Heart right ventricle (tissue), 16 donors: ENCODE measurements at regions not wholly inside any gene's neighbourhood (a gene's known extent, or its start where the extent isn't known, plus 50 kb on each side); places are given as distances from the start of the nearest gene placed in this dataset.
"Not testable (repeated sequence)": the region's sequence is repeated elsewhere in the genome, so short reads cannot be mapped to it uniquely, and the experiment has no call there.

ENCODE experiments used
- ATAC-seq, 8 donors: fragments of 200-7000 bp; cut with Tn5 transposase; one replicate each; pipeline ENCODE4 v1.9.1; 2020; ENCODE audit warnings: mild to moderate bottlenecking in 8 of 8, moderate library complexity in 8 of 8, moderate number of reproducible peaks in 1 of 8
- DNase-seq, 2 donors: peaks; one replicate each; pipeline ENCODE4 v3.0.0-alpha.2; 2020
- H3K27ac ChIP-seq, 10 donors: fragments of 200-600 bp; sonication (generic) in 2 of 10; one replicate each; pipeline versions ENCODE4 v1.5.0 to v1.8.0; 2020 to 2022; ENCODE audit warnings: mild to moderate bottlenecking in 3 of 10
- H3K27me3 ChIP-seq, 7 donors: fragments of 200-600 bp; one replicate each; pipeline ENCODE4 v1.8.0; 2021 to 2022; ENCODE audit warnings: mild to moderate bottlenecking in 2 of 7
- H3K36me3 ChIP-seq, 9 donors: fragments of 200-600 bp; sonication (generic) in 1 of 9; one replicate each; pipeline versions ENCODE4 v1.5.0 to v1.8.0; 2020 to 2022; ENCODE audit warnings: mild to moderate bottlenecking in 2 of 9
- H3K4me1 ChIP-seq, 9 donors: fragments of 200-600 bp; sonication (generic) in 1 of 9; one replicate each; pipeline versions ENCODE4 v1.5.0 to v1.8.0; 2020 to 2022; ENCODE audit warnings: mild to moderate bottlenecking in 4 of 9
- H3K4me3 ChIP-seq, 10 donors: fragments of 200-600 bp; sonication (generic) in 2 of 10; one replicate each; pipeline versions ENCODE4 v1.5.0 to v1.8.0; 2020 to 2022; ENCODE audit warnings: mild to moderate bottlenecking in 7 of 10, moderate library complexity in 2 of 10
- H3K9me3 ChIP-seq, 11 donors: fragments of 200-600 bp in 10 of 11; sonication (generic) in 2 of 11; one replicate each; pipeline versions ENCODE4 v1.5.0 to v1.8.0; 2013 to 2022; ENCODE audit warnings: mild to moderate bottlenecking in 2 of 11, control low read depth in 1 of 11, moderate library complexity in 1 of 11
- CTCF ChIP-seq, 9 donors: fragments of 200-600 bp; sonication (generic) in 2 of 9; IDR thresholded peaks; one replicate each; pipeline versions ENCODE4 v1.5.0 to v1.8.0; 2021 to 2022; ENCODE audit warnings: antibody characterized with exemption in 9 of 9, mild to moderate bottlenecking in 5 of 9, moderate library complexity in 1 of 9
- WGBS, 2 donors: extraction: QIAGEN DNeasy Blood & Tissue Kit; methylation state at CpG; one replicate each; pipeline ENCODE4 v1.1.7; 2013; ENCODE audit warnings: inconsistent platforms in 1 of 2; 5-methylcytosine and 5-hydroxymethylcytosine counted together
- intact Hi-C, 10 donors: fragments of 100-400 bp; cut with DNase I; formaldehyde crosslinking; loops; one replicate each; pipeline versions ENCODE4 v1.11.1 to v1.14.2; 2022
- donor health status: Arrhythmogenic right ventricular cardiomyopathy.
- donor health status: ischemic (EF 13 %, LVEDD 7.1; RV severe dilation, severe dysfunction).
- donor health status: healthy with polysubstance abuse.
- donor health status: DM: no; HTN: yes; CAD: no.
- donor health status: DM: no; HTN: no; CAD: no.
- donor health status: ischemic (EF 25% LVEDD 6.9; RV normal size, moderate dysfunction).
- donor health status: ischemic (EF 25% LVEDD 5.7; RV mildly dilated, moderate dysfunction).
- donor health status: healthy.
- donor health status: DM: yes; HTN: yes; CAD: no.
- donor health status: Ischemic cardiomyopathy.
- donor health status: ischemic (EF 35%, LVEDD 5.7; RV mildly dilated, moderate dysfunction).
- donor health status: nonischemic (EF 11% LVEDD 7.7; RV severe dilation, severe dysfunction).
- donor health status: DM: yes; HTN: yes; CAD: no.
- donor health status: PGD.
- donor health status: ischemic (EF 29% LVEDD 5.4; RV normal size, mild dysfunction).
- donor health status: nonischemic (EF 23%, LVEDD 6.1; RV moderate dilation, normal function).

GRCh38 chr3:125767641-125768040, 172.3 kb upstream of the OSBPL11 start:
- H3K4me1 ChIP-seq: peaks cover 0 to 6% (median 0%) of the 10 kb centered on the region in 9 donors
- DNase-seq (no peak), ATAC-seq (no peak)
- no peaks in the 10 kb centered on the region for H3K36me3 ChIP-seq
- no peaks in the 10 kb centered on the region for H3K9me3 ChIP-seq
- no peak overlapping the region for H3K4me3 ChIP-seq
- WGBS, 2 donors: 88 to 93% methylated on average over 14 of the region's 14 CpGs
- peaks cover 0 to 15% (median 8%) of the 10 kb centered on the region in 7 donors for H3K27me3 ChIP-seq
- H3K27ac ChIP-seq: no peak overlapping the region
- no peak for TF ChIP-seq CTCF (IDR thresholded peaks at IDR 0.05)
- intact Hi-C loops: loop anchor here in 2 of 10 donors (10.0 kb wide), 2 partner anchors 147 to 167 kb away; no protein-coding TSS in a partner anchor

- 51 to 63% methylated on average over 7 of the region's 7 CpGs for WGBS, 2 donors
- not testable (repeated sequence) for H3K27ac ChIP-seq, H3K4me3 ChIP-seq, H3K36me3 ChIP-seq, H3K4me1 ChIP-seq, DNase-seq, H3K9me3 ChIP-seq, ATAC-seq
- intact Hi-C loops: loop anchor here in 2 of 10 donors (10.0 kb wide), 2 partner anchors 146 to 166 kb away; no protein-coding TSS in a partner anchor
- H3K27me3 ChIP-seq: peaks cover 0 to 15% (median 5%) of the 10 kb centered on the region in 7 donors
Observed at GRCh38 chr3:125768821-125769220, 173.5 kb upstream of the OSBPL11 start.

- H3K4me1 ChIP-seq, H3K27ac ChIP-seq, H3K4me3 ChIP-seq, H3K36me3 ChIP-seq, ATAC-seq, H3K27me3 ChIP-seq, H3K9me3 ChIP-seq, intact Hi-C loops, DNase-seq: not testable (repeated sequence)
- WGBS, 2 donors: 66 to 81% methylated on average over 12 to 13 of the region's 13 CpGs
Observed at GRCh38 chr3:125771506-125771905, 176.2 kb upstream of the OSBPL11 start.

DNA sequence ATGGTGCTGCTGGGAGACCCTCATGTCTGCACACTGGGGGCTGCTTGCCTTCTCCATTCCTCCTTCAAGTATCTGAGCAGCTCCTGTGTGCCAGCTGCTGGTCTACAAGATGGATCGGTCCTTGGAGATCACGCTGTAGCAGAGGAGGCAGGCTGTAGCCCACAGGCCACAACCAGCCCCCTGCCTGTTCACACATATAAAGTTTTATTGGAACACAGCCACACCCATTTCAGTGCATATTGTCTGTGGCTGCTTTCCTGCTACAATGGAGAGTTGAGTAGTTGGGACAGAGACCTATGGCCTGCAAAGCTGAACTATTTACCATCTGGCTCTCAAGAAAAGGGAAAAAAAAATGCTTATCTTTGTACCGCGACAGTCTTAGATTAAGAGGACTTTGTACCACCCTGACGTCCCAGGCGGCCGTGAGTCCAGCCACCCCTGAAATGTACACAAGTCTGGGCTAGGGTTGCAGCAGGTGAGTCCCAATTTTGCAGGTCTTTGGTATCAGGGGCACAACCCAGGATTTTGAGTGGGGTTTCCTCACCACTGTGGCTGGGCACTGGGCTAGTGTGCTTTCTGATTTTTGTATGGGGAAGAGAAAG, 179.2 kb upstream of the OSBPL11 start:
- DNase-seq, H3K4me3 ChIP-seq, intact Hi-C loops, H3K9me3 ChIP-seq, H3K27me3 ChIP-seq, H3K36me3 ChIP-seq, ATAC-seq, H3K27ac ChIP-seq, H3K4me1 ChIP-seq: not testable (repeated sequence)
- 52 to 70% methylated on average over 5 to 7 of the region's 7 CpGs for WGBS, 2 donors

- H3K4me3 ChIP-seq, intact Hi-C loops, H3K36me3 ChIP-seq, H3K27ac ChIP-seq, H3K27me3 ChIP-seq, H3K4me1 ChIP-seq, ATAC-seq, DNase-seq, H3K9me3 ChIP-seq: not testable (repeated sequence)
- 50 to 83% methylated on average over 2 to 3 of the region's 3 CpGs for WGBS, 2 donors
Observed at GRCh38 chr3:125775106-125775505, 179.8 kb upstream of the OSBPL11 start.

- intact Hi-C loops, H3K27ac ChIP-seq, H3K4me3 ChIP-seq, DNase-seq, H3K4me1 ChIP-seq, H3K27me3 ChIP-seq, H3K9me3 ChIP-seq, ATAC-seq, H3K36me3 ChIP-seq: not testable (repeated sequence)
- WGBS, 2 donors: 73 to 83% methylated on average over 6 of the region's 7 CpGs
Observed at GRCh38 chr3:125775606-125776294, 180.5 kb upstream of the OSBPL11 start.

GRCh38 chr3:125779276-125779675, 184.0 kb upstream of the OSBPL11 start:
- H3K4me1 ChIP-seq, H3K4me3 ChIP-seq, H3K36me3 ChIP-seq, ATAC-seq, H3K27ac ChIP-seq, intact Hi-C loops, H3K9me3 ChIP-seq, H3K27me3 ChIP-seq, DNase-seq: not testable (repeated sequence)
- 50 to 67% methylated on average over 1 of the region's 1 CpG for WGBS, 2 donors

DNA sequence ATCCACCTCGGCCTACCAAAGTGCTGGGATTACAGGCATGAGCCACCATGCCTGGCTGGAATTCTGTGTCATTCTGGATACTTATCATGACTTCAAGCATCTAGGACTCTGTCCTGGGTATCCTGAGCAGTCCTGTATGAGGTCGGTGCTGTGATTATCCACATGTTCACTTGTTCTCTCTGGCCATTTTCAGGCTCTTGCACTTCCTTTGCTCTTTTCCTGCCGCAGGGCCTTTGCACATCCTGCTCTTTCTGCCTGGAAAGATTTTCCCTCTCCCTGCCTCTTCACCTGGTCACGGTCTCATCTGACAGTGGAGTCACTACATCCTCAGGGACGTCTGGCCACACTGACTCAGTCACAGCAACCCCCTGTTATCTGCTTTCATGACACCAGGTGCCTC, 184.6 kb upstream of the OSBPL11 start:
- WGBS, 2 donors: 84% methylated on average over 5 of the region's 5 CpGs
- H3K9me3 ChIP-seq, intact Hi-C loops: not testable (repeated sequence)

GRCh38 chr3:125781678-125782077, 186.4 kb upstream of the OSBPL11 start:
- H3K27me3 ChIP-seq, H3K9me3 ChIP-seq, intact Hi-C loops: not testable (repeated sequence)

More for the DNA sequence above, 184.6 kb upstream of the OSBPL11 start:
- not testable (repeated sequence) for H3K4me1 ChIP-seq, ATAC-seq, H3K27ac ChIP-seq, H3K4me3 ChIP-seq, DNase-seq, H3K36me3 ChIP-seq, H3K27me3 ChIP-seq

DNA sequence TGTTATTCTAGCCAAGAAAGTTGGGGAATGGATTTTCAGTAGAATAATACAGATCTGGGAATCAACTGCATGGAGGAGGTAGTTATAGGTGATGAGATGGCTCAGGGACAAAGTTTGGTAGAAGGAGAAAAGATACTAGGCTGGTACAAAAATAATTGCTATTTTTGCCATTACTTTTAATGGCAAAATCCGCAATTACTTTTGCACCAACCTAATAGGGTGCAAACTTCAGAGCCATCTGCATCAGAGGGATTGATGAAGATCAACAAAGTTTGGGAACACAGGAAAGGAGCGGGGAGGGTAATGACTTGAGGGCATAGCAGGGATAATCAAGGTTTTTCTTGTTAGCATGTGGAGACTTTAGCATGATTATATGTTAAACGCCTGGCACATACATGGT, 178.7 kb upstream of the ROPN1B start:
- 81 to 88% methylated on average over 3 of the region's 3 CpGs for WGBS, 2 donors
- H3K36me3 ChIP-seq, H3K9me3 ChIP-seq, H3K27ac ChIP-seq, ATAC-seq, DNase-seq, H3K4me1 ChIP-seq, H3K4me3 ChIP-seq, intact Hi-C loops: not testable (repeated sequence)
- peaks cover 0 to 10% (median 0%) of the 10 kb centered on the region in 7 donors for H3K27me3 ChIP-seq

More at GRCh38 chr3:125781678-125782077, 186.4 kb upstream of the OSBPL11 start:
- ATAC-seq, DNase-seq, H3K27ac ChIP-seq, H3K4me3 ChIP-seq, H3K4me1 ChIP-seq, H3K36me3 ChIP-seq: not testable (repeated sequence)
- WGBS, 2 donors: 86 to 93% methylated on average over 2 of the region's 2 CpGs
